Spleen (tissue), 11 donors: ENCODE measurements at regions not wholly inside any gene's neighbourhood (a gene's known extent, or its start where the extent isn't known, plus 50 kb on each side); places are given as distances from the start of the nearest gene placed in this dataset.

Experiments
- DNase-seq: peaks from one replicate; pipeline ENCODE4 v3.0.0-alpha.2; 2020
- H3K27ac ChIP-seq, 8 donors: fragments of 200-600 bp; sonication (generic) in 7 of 8; 1 replicate in 4 of 8; 2 replicates in 4 of 8; pipeline versions ENCODE4 v1.5.0 to v1.8.0; 2016 to 2021; ENCODE audit warnings: inconsistent platforms in 4 of 8, mild to moderate bottlenecking in 4 of 8, moderate library complexity in 1 of 8
- H3K27me3 ChIP-seq, 7 donors: fragments of 200-600 bp; sonication (generic) in 6 of 7; replicated peaks in 1 of 7; 1 replicate in 4 of 7; 2 replicates in 3 of 7; pipeline versions ENCODE4 v1.5.0 to v1.8.0; 2016 to 2021; ENCODE audit warnings: inconsistent platforms in 3 of 7, mild to moderate bottlenecking in 1 of 7
- H3K36me3 ChIP-seq, 6 donors: fragments of 200-600 bp; sonication (generic) in 5 of 6; 1 replicate in 4 of 6; 2 replicates in 2 of 6; pipeline versions ENCODE4 v1.5.0 to v1.8.0; 2016 to 2021; ENCODE audit warnings: inconsistent platforms in 2 of 6
- H3K4me1 ChIP-seq, 6 donors: fragments of 200-600 bp; sonication (generic) in 5 of 6; 1 replicate in 3 of 6; 2 replicates in 3 of 6; pipeline versions ENCODE4 v1.5.0 to v1.8.0; 2016 to 2021; ENCODE audit warnings: inconsistent platforms in 3 of 6
- H3K4me3 ChIP-seq, 8 donors: fragments of 200-600 bp; sonication (generic) in 7 of 8; 1 replicate in 4 of 8; 2 replicates in 4 of 8; pipeline versions ENCODE4 v1.5.0 to v1.8.0; 2016 to 2021; ENCODE audit warnings: inconsistent platforms in 4 of 8, mild to moderate bottlenecking in 4 of 8, moderate library complexity in 2 of 8
- H3K9me3 ChIP-seq, 8 donors: fragments of 200-600 bp; sonication (generic) in 7 of 8; 1 replicate in 4 of 8; 2 replicates in 4 of 8; pipeline versions ENCODE4 v1.5.0 to v1.8.0; 2016 to 2021; ENCODE audit warnings: inconsistent platforms in 4 of 8
- POLR2A ChIP-seq, 3 donors: fragments of 450-650 bp; IDR thresholded peaks; one replicate each; pipeline ENCODE4 v1.5.1; 2017; ENCODE audit warnings: antibody characterized with exemption in 3 of 3, mild to moderate bottlenecking in 1 of 3
- POLR2AphosphoS5 ChIP-seq, 3 donors: sonication (generic); formaldehyde crosslinking; IDR thresholded peaks; one replicate each; pipeline ENCODE4 v1.5.1; 2017; ENCODE audit warnings: antibody characterized with exemption in 3 of 3
- WGBS, 5 donors: extraction: QIAGEN DNeasy Blood & Tissue Kit in 3 of 5; methylation state at CpG; one replicate each; pipeline versions ENCODE4 v1.1.5 to v1.1.7; 2013 to 2018; 5-methylcytosine and 5-hydroxymethylcytosine counted together
- intact Hi-C: fragments of 100-400 bp; cut with DNase I; formaldehyde crosslinking; loops from one replicate; pipeline ENCODE4 v1.15.0; 2023; ENCODE audit warnings: low total_unique reads
- TF ChIP-seq, protein P1 (sequence below), 11 experiments: fragments of 200-600 bp in 7 of 11; fragments of 450-650 bp in 4 of 11; sonication (generic) in 4 of 11; IDR thresholded peaks in 8 of 11; conservative IDR thresholded peaks in 3 of 11; 1 replicate in 7 of 11; 2 replicates in 4 of 11; pipeline versions ENCODE4 v1.4.0 to v1.8.0; 2016 to 2021; ENCODE audit warnings: antibody characterized with exemption in 11 of 11, inconsistent platforms in 4 of 11, mild to moderate bottlenecking in 1 of 11
- donor health status: healthy with polysubstance abuse.
- donor health status: DM: no; HTN: no; CAD: no; lungs with moderate emphysema.
- donor health status: DM: no; HTN: no; CAD: no.
- donor health status: Bipolar disorder and iron deficiency.
- donor health status: healthy.
- donor health status: DM: no; HTN: no; CAD: no.
- donor health status: DM: yes; HTN: yes; CAD: no.

DNA sequence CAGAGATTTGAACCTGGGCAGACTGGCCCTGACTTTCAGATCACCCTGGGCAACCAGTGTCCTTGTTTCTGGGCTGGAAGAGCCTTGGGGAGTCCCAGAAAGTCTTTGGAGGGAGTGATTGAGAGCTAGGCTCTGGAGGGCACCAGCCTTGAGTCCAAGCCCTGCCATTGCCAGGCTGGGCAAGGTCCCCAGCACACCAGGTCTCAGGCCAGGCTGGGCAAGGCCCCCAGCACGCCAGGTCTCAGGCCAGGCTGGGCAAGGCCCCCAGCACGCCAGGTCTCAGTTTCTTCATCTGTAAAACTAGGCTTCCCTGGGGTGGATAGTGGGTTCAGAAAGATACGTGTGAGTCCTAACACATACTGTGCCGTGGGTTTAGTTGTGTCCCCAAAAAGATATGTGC lies 135.0 kb downstream of the IRF8 start:
- H3K4me1 ChIP-seq, result peaks cover 0 to 8% (median 0%) of the 10 kb centered on the region in 6 donors
- no peaks in the 10 kb centered on the region for H3K9me3 ChIP-seq
- TF ChIP-seq POLR2AphosphoS5 (IDR thresholded peaks at IDR 0.05), result no peak
- no peak for TF ChIP-seq POLR2A (IDR thresholded peaks at IDR 0.05)
- TF ChIP-seq, protein P1, sequence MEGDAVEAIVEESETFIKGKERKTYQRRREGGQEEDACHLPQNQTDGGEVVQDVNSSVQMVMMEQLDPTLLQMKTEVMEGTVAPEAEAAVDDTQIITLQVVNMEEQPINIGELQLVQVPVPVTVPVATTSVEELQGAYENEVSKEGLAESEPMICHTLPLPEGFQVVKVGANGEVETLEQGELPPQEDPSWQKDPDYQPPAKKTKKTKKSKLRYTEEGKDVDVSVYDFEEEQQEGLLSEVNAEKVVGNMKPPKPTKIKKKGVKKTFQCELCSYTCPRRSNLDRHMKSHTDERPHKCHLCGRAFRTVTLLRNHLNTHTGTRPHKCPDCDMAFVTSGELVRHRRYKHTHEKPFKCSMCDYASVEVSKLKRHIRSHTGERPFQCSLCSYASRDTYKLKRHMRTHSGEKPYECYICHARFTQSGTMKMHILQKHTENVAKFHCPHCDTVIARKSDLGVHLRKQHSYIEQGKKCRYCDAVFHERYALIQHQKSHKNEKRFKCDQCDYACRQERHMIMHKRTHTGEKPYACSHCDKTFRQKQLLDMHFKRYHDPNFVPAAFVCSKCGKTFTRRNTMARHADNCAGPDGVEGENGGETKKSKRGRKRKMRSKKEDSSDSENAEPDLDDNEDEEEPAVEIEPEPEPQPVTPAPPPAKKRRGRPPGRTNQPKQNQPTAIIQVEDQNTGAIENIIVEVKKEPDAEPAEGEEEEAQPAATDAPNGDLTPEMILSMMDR (IDR thresholded peaks at IDR 0.05 in 8 of 11, conservative IDR thresholded peaks at IDR 0.05 in 3 of 11), result no peak
- no peaks in the 10 kb centered on the region for H3K36me3 ChIP-seq
- intact Hi-C loops, result no loop called here
- no peak for DNase-seq
- no peak overlapping the region for H3K27ac ChIP-seq
- H3K4me3 ChIP-seq, result no peak overlapping the region
- 80 to 93% (median 84%) methylated on average over 3 to 4 of the region's 4 CpGs for WGBS, 5 donors
- peaks cover 0 to 54% (median 4%) of the 10 kb centered on the region in 7 donors for H3K27me3 ChIP-seq

- H3K36me3 ChIP-seq, result no peaks in the 10 kb centered on the region
- 84 to 92% (median 86%) methylated on average over 12 of the region's 12 CpGs for WGBS, 5 donors
- TF ChIP-seq, protein P1 (IDR thresholded peaks at IDR 0.05 in 8 of 11, conservative IDR thresholded peaks at IDR 0.05 in 3 of 11), result no peak
- TF ChIP-seq POLR2A (IDR thresholded peaks at IDR 0.05) (no peak), POLR2AphosphoS5 (IDR thresholded peaks at IDR 0.05) (no peak)
- intact Hi-C loops, result no loop called here
- DNase-seq, result no peak
- H3K27ac ChIP-seq, result no peak overlapping the region
- no peak overlapping the region for H3K4me3 ChIP-seq
- peaks cover 0 to 54% (median 4%) of the 10 kb centered on the region in 7 donors for H3K27me3 ChIP-seq
- peaks cover 0 to 8% (median 0%) of the 10 kb centered on the region in 6 donors for H3K4me1 ChIP-seq
- no peaks in the 10 kb centered on the region for H3K9me3 ChIP-seq
Measured at GRCh38 chr16:86034421-86034919, 135.5 kb downstream of the IRF8 start.

- no peaks in the 10 kb centered on the region for H3K36me3 ChIP-seq
- TF ChIP-seq POLR2A (IDR thresholded peaks at IDR 0.05), result no peak
- TF ChIP-seq, protein P1 (IDR thresholded peaks at IDR 0.05 in 8 of 11, conservative IDR thresholded peaks at IDR 0.05 in 3 of 11), result no peak
- no peak for TF ChIP-seq POLR2AphosphoS5 (IDR thresholded peaks at IDR 0.05)
- peaks cover 0 to 8% (median 0%) of the 10 kb centered on the region in 6 donors for H3K4me1 ChIP-seq
- no peak for DNase-seq
- peaks cover 0 to 50% (median 4%) of the 10 kb centered on the region in 7 donors for H3K27me3 ChIP-seq
- intact Hi-C loops, result no loop called here
- no peak overlapping the region for H3K4me3 ChIP-seq
- 88 to 97% (median 91%) methylated on average over 11 to 13 of the region's 13 CpGs for WGBS, 5 donors
- no peak overlapping the region for H3K27ac ChIP-seq
- H3K9me3 ChIP-seq, result no peaks in the 10 kb centered on the region
Measured at GRCh38 chr16:86035906-86036305, 136.9 kb downstream of the IRF8 start.

GRCh38 chr16:86037999-86038925 lies 139.3 kb downstream of the IRF8 start:
- 69 to 82% (median 77%) methylated on average over 19 to 23 of the region's 23 CpGs for WGBS, 5 donors
- Histone ChIP-seq H3K4me3 (no peak overlapping the region), H3K27me3 (peaks cover 0 to 45% (median under 1%) of the 10 kb centered on the region in 7 donors), H3K4me1 (peaks cover 0 to 8% (median 0%) of the 10 kb centered on the region in 6 donors), H3K27ac (no peak overlapping the region), H3K9me3 (no peaks in the 10 kb centered on the region), H3K36me3 (no peaks in the 10 kb centered on the region)
- DNase-seq, result peak; percentile 54
- intact Hi-C loops, result no loop called here
- TF ChIP-seq, protein P1 (IDR thresholded peaks at IDR 0.05 in 8 of 11, conservative IDR thresholded peaks at IDR 0.05 in 3 of 11), result no peak
- no peak for TF ChIP-seq POLR2AphosphoS5 (IDR thresholded peaks at IDR 0.05)
- TF ChIP-seq POLR2A (IDR thresholded peaks at IDR 0.05), result no peak
